ENCODE measurements at regions not wholly inside any gene's neighbourhood (a gene's known extent, or its start where the extent isn't known, plus 50 kb on each side); places are given as distances from the start of the nearest gene placed in this dataset.

DNA sequence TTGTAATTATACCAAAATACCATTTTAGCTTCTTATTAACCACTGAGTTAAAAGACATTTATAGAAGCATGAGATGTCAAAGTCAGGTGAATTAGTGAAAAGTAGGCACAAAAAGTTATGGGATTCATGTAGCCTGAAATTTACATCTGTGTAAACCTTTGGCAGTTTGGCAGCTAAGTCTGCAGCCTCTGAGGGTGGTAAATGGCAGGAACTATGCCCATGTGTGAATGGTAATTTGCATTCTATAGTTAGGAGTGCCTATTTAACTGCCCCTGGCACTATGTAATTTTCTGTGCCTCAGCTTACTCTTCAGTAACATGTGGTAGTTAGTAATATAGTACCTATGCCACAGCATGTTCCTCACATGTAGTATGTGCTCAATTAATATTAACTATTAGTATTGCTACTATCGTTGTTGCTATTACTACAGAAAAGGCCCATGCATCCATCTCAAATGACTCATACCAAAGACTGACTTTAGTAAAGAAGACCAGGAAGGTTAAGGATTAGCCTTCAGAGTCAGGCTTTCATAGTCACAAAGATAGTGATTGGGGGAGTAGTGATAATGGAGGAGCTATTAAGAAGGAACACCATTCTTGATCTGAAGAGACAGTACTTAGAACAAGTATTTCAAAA is 258.7 kb upstream of the BTG1 start:
- H3K4me3 ChIP-seq (replicated peaks; ENCODE audit: low read depth, low read length) = no peak overlapping the region
- DNase-seq (ENCODE audit: extremely low read depth, low read depth) = no peak
- no peak for TF ChIP-seq CTCF (IDR thresholded peaks at IDR 0.05; ENCODE audit: low read depth, low read length, missing control alignments)

DNA sequence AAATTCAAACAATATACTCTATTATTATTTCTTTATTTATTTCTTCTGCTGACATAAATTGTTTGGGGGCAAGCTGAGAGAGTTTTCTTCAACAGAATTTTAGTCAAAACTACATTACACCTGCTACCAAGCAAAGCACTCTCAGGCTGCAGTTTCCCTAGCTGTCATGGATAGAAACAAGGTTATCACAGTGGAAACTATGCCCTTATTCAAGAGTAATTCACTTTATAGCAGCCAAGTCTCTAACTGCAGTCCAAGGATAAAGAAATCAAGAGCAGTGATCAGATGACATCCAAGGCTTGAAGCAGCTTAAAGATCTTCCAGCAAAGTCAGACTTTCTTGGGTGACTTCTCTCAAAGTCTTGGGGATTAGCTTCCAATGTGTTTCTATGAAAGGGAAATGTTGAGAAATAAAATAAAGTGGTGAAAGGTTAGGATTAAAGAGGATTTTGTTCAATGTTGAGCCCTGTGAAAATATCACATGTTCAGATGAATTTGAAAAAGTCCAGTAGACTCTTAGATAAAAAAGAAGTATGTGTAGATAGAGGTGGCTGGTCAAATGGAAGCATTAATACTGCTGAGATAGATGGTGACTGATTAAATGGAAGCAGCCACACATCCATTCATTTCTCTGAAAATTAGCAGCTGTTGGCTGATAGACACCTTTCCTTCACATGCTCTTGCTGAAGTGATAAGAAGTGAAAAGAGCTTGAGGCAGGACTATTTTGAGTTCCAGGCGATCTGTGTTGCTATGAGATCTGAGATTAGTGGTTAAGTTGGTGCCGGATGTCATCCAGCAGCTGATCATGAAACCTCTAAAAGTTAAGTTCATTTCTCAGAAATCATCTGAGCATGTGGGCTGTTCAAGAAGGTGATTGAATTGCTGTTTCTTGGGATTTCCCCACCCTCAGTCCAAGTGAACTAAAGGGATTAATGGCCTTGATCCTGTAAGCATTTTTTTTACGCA is 257.8 kb upstream of the BTG1 start:
- DNase-seq (ENCODE audit: extremely low read depth, low read depth) = no peak
- H3K4me3 ChIP-seq (replicated peaks; ENCODE audit: low read depth, low read length) = no peak overlapping the region
- TF ChIP-seq CTCF (IDR thresholded peaks at IDR 0.05; ENCODE audit: low read depth, low read length, missing control alignments) = no peak

GRCh38 chr12:92402415-92402814 is 256.8 kb upstream of the BTG1 start:
- DNase-seq (ENCODE audit: extremely low read depth, low read depth) = no peak
- TF ChIP-seq CTCF (IDR thresholded peaks at IDR 0.05; ENCODE audit: low read depth, low read length, missing control alignments) = no peak
- no peak overlapping the region for H3K4me3 ChIP-seq (replicated peaks; ENCODE audit: low read depth, low read length)

DNA sequence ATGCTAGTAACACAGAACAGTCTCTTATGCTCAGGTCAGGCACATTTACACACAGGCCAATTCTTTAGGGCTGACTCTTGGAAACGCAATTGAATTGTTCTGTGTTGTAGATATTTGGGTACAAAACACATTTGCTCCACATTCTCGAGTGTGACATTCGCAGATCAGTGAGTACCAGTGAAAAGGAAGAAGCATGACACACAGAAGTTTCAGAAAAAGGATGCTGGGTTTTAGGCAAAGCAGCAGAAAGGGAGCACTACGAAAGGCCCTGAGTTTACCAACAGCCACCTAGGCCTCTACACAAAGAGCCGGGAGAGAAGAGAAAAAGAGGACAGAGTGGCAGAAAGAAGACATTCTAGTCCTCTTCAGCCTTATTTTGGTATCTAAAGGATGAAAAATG is 254.4 kb upstream of the BTG1 start:
- DNase-seq (ENCODE audit: extremely low read depth, low read depth) = no peak
- TF ChIP-seq CTCF (IDR thresholded peaks at IDR 0.05; ENCODE audit: low read depth, low read length, missing control alignments) = no peak
- H3K4me3 ChIP-seq (replicated peaks; ENCODE audit: low read depth, low read length) = no peak overlapping the region

GRCh38 chr12:92398565-92399309 is 253.1 kb upstream of the BTG1 start:
- H3K4me3 ChIP-seq (replicated peaks; ENCODE audit: low read depth, low read length) = no peak overlapping the region
- no peak for TF ChIP-seq CTCF (IDR thresholded peaks at IDR 0.05; ENCODE audit: low read depth, low read length, missing control alignments)
- DNase-seq (ENCODE audit: extremely low read depth, low read depth) = no peak

DNA sequence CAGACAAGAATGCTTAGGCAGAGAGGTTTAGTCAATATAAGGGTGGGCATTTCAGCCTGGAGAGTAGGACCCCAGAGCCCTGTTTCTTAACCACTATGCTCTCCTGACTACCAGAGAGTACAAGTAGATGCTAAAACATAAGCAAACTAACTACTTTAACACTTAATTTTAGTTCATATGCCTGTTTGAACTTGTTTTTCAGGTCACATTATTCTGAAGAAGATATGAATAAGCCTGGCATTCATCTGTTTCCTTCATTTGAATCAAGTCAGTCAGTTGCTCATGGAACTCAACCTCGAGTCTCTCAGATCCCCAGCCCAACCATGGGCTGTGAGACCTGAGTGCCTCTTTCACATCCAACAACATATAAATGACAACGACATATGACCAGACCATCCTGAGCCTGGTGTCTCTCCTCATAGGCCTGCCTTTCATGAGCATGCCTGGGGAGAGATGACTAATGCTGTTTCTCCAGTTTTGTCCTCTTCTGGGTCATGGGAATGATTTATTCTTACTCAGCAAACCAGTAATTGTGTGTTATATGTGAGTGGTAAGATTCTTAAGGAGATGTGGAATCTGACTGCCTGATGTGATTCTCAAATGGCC is 251.1 kb upstream of the BTG1 start:
- DNase-seq (ENCODE audit: extremely low read depth, low read depth) = peak; percentile 10
- H3K4me3 ChIP-seq (replicated peaks; ENCODE audit: low read depth, low read length) = no peak overlapping the region
- no peak for TF ChIP-seq CTCF (IDR thresholded peaks at IDR 0.05; ENCODE audit: low read depth, low read length, missing control alignments)
